ENCODE measurements at regions not wholly inside any gene's neighbourhood (a gene's known extent, or its start where the extent isn't known, plus 50 kb on each side); places are given as distances from the start of the nearest gene placed in this dataset.

GRCh38 chr3:64382153-64382552 lies 156.9 kb upstream of the PRICKLE2 start:
- TF ChIP-seq, protein P1, sequence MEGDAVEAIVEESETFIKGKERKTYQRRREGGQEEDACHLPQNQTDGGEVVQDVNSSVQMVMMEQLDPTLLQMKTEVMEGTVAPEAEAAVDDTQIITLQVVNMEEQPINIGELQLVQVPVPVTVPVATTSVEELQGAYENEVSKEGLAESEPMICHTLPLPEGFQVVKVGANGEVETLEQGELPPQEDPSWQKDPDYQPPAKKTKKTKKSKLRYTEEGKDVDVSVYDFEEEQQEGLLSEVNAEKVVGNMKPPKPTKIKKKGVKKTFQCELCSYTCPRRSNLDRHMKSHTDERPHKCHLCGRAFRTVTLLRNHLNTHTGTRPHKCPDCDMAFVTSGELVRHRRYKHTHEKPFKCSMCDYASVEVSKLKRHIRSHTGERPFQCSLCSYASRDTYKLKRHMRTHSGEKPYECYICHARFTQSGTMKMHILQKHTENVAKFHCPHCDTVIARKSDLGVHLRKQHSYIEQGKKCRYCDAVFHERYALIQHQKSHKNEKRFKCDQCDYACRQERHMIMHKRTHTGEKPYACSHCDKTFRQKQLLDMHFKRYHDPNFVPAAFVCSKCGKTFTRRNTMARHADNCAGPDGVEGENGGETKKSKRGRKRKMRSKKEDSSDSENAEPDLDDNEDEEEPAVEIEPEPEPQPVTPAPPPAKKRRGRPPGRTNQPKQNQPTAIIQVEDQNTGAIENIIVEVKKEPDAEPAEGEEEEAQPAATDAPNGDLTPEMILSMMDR (IDR thresholded peaks at IDR 0.05; ENCODE audit: unreplicated experiment) = no peak
- Mint-ChIP-seq H3K4me1 (ENCODE audit: unreplicated experiment) (no peaks in the 10 kb centered on the region), H3K27ac (ENCODE audit: unreplicated experiment) (no peak overlapping the region), H3K27me3 (ENCODE audit: unreplicated experiment) (no peaks in the 10 kb centered on the region), H3K4me3 (ENCODE audit: unreplicated experiment) (no peak overlapping the region), H3K9me3 (ENCODE audit: unreplicated experiment) (no peaks in the 10 kb centered on the region), H3K36me3 (ENCODE audit: low read depth, unreplicated experiment) (no peaks in the 10 kb centered on the region)
- DNase-seq (ENCODE audit: low spot score) = no peak

GRCh38 chr3:64381367-64381766 lies 156.1 kb upstream of the PRICKLE2 start:
- Mint-ChIP-seq H3K27ac (ENCODE audit: unreplicated experiment) (no peak overlapping the region), H3K4me3 (ENCODE audit: unreplicated experiment) (no peak overlapping the region), H3K36me3 (ENCODE audit: low read depth, unreplicated experiment) (no peaks in the 10 kb centered on the region), H3K4me1 (ENCODE audit: unreplicated experiment) (no peaks in the 10 kb centered on the region), H3K9me3 (ENCODE audit: unreplicated experiment) (no peaks in the 10 kb centered on the region), H3K27me3 (ENCODE audit: unreplicated experiment) (no peaks in the 10 kb centered on the region)
- TF ChIP-seq, protein P1 (IDR thresholded peaks at IDR 0.05; ENCODE audit: unreplicated experiment) = no peak
- DNase-seq (ENCODE audit: low spot score) = no peak

GRCh38 chr3:64380546-64380945 lies 155.3 kb upstream of the PRICKLE2 start:
- TF ChIP-seq, protein P1 (IDR thresholded peaks at IDR 0.05; ENCODE audit: unreplicated experiment) = no peak
- no peaks in the 10 kb centered on the region for H3K9me3 Mint-ChIP-seq (ENCODE audit: unreplicated experiment)
- DNase-seq (ENCODE audit: low spot score) = no peak
- H3K4me1 Mint-ChIP-seq (ENCODE audit: unreplicated experiment) = no peaks in the 10 kb centered on the region
- no peaks in the 10 kb centered on the region for H3K27me3 Mint-ChIP-seq (ENCODE audit: unreplicated experiment)
- H3K27ac Mint-ChIP-seq (ENCODE audit: unreplicated experiment) = no peak overlapping the region
- no peak overlapping the region for H3K4me3 Mint-ChIP-seq (ENCODE audit: unreplicated experiment)
- no peaks in the 10 kb centered on the region for H3K36me3 Mint-ChIP-seq (ENCODE audit: low read depth, unreplicated experiment)

GRCh38 chr3:64379221-64379620 lies 154.0 kb upstream of the PRICKLE2 start:
- H3K27ac Mint-ChIP-seq (ENCODE audit: unreplicated experiment) = no peak overlapping the region
- DNase-seq (ENCODE audit: low spot score) = no peak
- H3K9me3 Mint-ChIP-seq (ENCODE audit: unreplicated experiment) = no peaks in the 10 kb centered on the region
- TF ChIP-seq, protein P1 (IDR thresholded peaks at IDR 0.05; ENCODE audit: unreplicated experiment) = no peak
- H3K4me3 Mint-ChIP-seq (ENCODE audit: unreplicated experiment) = no peak overlapping the region
- H3K4me1 Mint-ChIP-seq (ENCODE audit: unreplicated experiment) = no peaks in the 10 kb centered on the region
- no peaks in the 10 kb centered on the region for H3K27me3 Mint-ChIP-seq (ENCODE audit: unreplicated experiment)
- H3K36me3 Mint-ChIP-seq (ENCODE audit: low read depth, unreplicated experiment) = no peaks in the 10 kb centered on the region

DNA sequence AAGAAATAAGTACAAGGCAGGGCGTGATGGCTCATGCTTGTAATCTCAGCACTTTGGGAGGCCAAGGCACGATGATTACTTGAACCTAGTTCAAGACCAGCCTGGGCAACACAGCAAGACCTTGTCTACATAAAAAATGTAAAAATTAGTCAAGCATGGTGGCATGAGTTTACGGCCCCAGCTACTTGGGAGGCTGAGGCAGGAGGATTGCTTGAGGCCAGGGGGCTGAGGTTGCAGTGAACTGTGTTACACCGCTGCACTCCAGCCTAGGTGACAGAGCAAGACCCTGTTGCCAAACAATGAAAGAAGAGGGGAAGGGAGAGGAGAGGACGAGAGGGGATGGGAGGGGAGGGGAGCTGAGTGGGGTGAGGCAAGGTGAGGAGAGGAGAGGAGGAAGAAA lies 152.7 kb upstream of the PRICKLE2 start:
- DNase-seq (ENCODE audit: low spot score) = no peak
- Mint-ChIP-seq H3K4me1 (ENCODE audit: unreplicated experiment) (no peaks in the 10 kb centered on the region), H3K9me3 (ENCODE audit: unreplicated experiment) (no peaks in the 10 kb centered on the region), H3K27me3 (ENCODE audit: unreplicated experiment) (no peaks in the 10 kb centered on the region), H3K27ac (ENCODE audit: unreplicated experiment) (no peak overlapping the region), H3K36me3 (ENCODE audit: low read depth, unreplicated experiment) (no peaks in the 10 kb centered on the region), H3K4me3 (ENCODE audit: unreplicated experiment) (no peak overlapping the region)
- TF ChIP-seq, protein P1 (IDR thresholded peaks at IDR 0.05; ENCODE audit: unreplicated experiment) = no peak
